AG04449 (cell line): ENCODE measurements at regions not wholly inside any gene's neighbourhood (a gene's known extent, or its start where the extent isn't known, plus 50 kb on each side); places are given as distances from the start of the nearest gene placed in this dataset.

Experiments
- CTCF ChIA-PET: fragments of 350-600 bp; formaldehyde crosslinking; extraction: SDS; loops from one replicate; lab custom pipeline; 2021; ENCODE audit warnings: antibody characterized with exemption; lab: Yijun Ruan, JAX
- POLR2A ChIA-PET: fragments of 400-600, 350-600 bp; formaldehyde crosslinking; extraction: SDS; loops from one replicate; lab custom pipeline; 2020; ENCODE audit warnings: antibody characterized with exemption, inconsistent platforms; lab: Yijun Ruan, JAX
- DNase-seq: peaks from one replicate; pipeline ENCODE4 v3.0.0-alpha.2; 2010; ENCODE audit warnings: low read depth, low spot score
- H3K4me3 ChIP-seq: 2 replicates; pipeline ENCODE4 v1.5.1; 2011; ENCODE audit warnings: low read depth, mild to moderate bottlenecking, control low read depth, low read length
- TF ChIP-seq, protein P1 (sequence below): IDR thresholded peaks from one replicate; pipeline ENCODE4 v1.5.1; 2011; ENCODE audit warnings: mild to moderate bottlenecking, moderate library complexity, low read length, control low read depth, inconsistent platforms; ENCODE audit not compliant: insufficient read depth; ENCODE audit errors: missing control alignments

- ChIA-PET CTCF (no interaction called here), POLR2A (no interaction called here)
- DNase-seq: no peak
- TF ChIP-seq, protein P1, sequence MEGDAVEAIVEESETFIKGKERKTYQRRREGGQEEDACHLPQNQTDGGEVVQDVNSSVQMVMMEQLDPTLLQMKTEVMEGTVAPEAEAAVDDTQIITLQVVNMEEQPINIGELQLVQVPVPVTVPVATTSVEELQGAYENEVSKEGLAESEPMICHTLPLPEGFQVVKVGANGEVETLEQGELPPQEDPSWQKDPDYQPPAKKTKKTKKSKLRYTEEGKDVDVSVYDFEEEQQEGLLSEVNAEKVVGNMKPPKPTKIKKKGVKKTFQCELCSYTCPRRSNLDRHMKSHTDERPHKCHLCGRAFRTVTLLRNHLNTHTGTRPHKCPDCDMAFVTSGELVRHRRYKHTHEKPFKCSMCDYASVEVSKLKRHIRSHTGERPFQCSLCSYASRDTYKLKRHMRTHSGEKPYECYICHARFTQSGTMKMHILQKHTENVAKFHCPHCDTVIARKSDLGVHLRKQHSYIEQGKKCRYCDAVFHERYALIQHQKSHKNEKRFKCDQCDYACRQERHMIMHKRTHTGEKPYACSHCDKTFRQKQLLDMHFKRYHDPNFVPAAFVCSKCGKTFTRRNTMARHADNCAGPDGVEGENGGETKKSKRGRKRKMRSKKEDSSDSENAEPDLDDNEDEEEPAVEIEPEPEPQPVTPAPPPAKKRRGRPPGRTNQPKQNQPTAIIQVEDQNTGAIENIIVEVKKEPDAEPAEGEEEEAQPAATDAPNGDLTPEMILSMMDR: no peak
- no peak overlapping the region for H3K4me3 ChIP-seq
Observed at GRCh38 chr2:145631561-145631960, 1111.6 kb upstream of the ZEB2 start.

- POLR2A ChIA-PET: no interaction called here
- no peak for DNase-seq
- H3K4me3 ChIP-seq: no peak overlapping the region
- CTCF ChIA-PET: interaction anchor here (1.4 kb wide), 1 partner anchor 26 kb away, joined by 4 read pairs; no protein-coding TSS in a partner anchor
- TF ChIP-seq, protein P1: no peak
Observed at GRCh38 chr2:145626301-145626700, 1106.4 kb upstream of the ZEB2 start.

DNA sequence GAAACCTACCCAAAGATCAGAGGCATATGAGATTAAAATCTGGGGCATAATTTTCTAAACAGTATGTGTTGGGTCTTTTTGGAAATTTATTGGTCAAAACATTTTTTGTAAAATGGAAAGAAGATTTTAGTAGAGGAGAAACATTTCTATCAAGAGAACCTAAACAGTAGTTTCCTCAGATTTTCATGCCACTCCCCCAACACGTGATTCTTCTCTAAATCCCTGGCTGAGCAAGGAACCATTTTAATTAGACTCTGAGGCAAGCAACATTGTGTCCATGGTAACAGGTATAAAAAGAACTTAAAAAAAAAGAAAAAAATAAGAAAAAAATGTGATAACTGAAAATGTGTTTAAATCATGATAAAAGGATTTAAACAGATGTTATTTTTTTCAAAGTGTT, 1105.2 kb upstream of the ZEB2 start:
- ChIA-PET CTCF (no interaction called here), POLR2A (no interaction called here)
- H3K4me3 ChIP-seq: no peak overlapping the region
- TF ChIP-seq, protein P1: no peak
- no peak for DNase-seq

DNA sequence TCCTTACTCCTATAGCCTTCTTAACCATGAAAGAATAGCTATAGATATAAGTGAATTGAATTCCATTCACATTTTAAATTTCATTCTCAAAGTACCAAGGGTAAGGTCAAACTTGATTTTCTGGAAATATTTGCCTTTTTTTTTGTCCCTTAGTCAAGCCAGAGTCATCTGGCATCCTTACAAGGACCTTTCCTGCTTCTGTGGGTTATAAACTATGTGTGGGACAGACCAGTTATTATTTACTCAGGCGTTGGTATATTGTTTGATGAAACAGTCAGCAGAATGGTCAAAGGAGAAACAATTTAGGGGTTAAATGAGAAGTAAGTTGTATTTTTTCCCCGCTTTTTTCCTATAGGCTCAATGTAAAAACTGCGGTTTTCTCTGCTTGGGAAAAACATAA, 1103.2 kb upstream of the ZEB2 start:
- ChIA-PET CTCF (no interaction called here), POLR2A (no interaction called here)
- no peak overlapping the region for H3K4me3 ChIP-seq
- DNase-seq: no peak
- TF ChIP-seq, protein P1: no peak

GRCh38 chr2:145622285-145622684, 1102.4 kb upstream of the ZEB2 start:
- CTCF ChIA-PET: no interaction called here
- DNase-seq: no peak
- POLR2A ChIA-PET: no interaction called here
- no peak overlapping the region for H3K4me3 ChIP-seq
- TF ChIP-seq, protein P1: no peak

GRCh38 chr2:145617906-145618305, 1098.0 kb upstream of the ZEB2 start:
- TF ChIP-seq, protein P1: no peak
- DNase-seq: no peak
- H3K4me3 ChIP-seq: no peak overlapping the region
- ChIA-PET POLR2A (interaction anchor here (0.7 kb wide), 1 partner anchor 19 kb away, joined by 3 read pairs; no protein-coding TSS in a partner anchor), CTCF (no interaction called here)
